SK-N-SH (cell line): ENCODE measurements at regions not wholly inside any gene's neighbourhood (a gene's known extent, or its start where the extent isn't known, plus 50 kb on each side); places are given as distances from the start of the nearest gene placed in this dataset.

Experiments used
- CHD2 ChIP-seq: fragments of 150-350 bp; IDR thresholded peaks from 2 replicates; pipeline ENCODE4 v1.6.1; 2018; ENCODE audit warnings: low read length; ENCODE audit not compliant: partially characterized antibody
- EP300 ChIP-seq, 2 experiments: IDR thresholded peaks; 2 replicates each; pipeline versions ENCODE4 v1.4.0 to v1.6.1; 2012; ENCODE audit warnings: borderline replicate concordance in 1 of 2, low read depth in 1 of 2, low read length in 1 of 2
- EZH2phosphoT487 ChIP-seq: fragments of 200-600 bp; sonication (generic); IDR thresholded peaks from 2 replicates; pipeline ENCODE4 v1.6.1; 2017; ENCODE audit warnings: low read depth, mixed run types, mild to moderate bottlenecking, antibody characterized with exemption, moderate library complexity, borderline replicate concordance
- FOXM1 ChIP-seq: IDR thresholded peaks from 2 replicates; pipeline ENCODE4 v1.4.0; 2012; ENCODE audit warnings: low read depth, mild to moderate bottlenecking
- IRF3 ChIP-seq: fragments of 150-350 bp; IDR thresholded peaks from 2 replicates; pipeline ENCODE4 v1.6.1; 2016; ENCODE audit warnings: mild to moderate bottlenecking, low read depth, low read length
- JUND ChIP-seq: IDR thresholded peaks from 2 replicates; pipeline ENCODE4 v1.4.0; 2012
- POLR2AphosphoS5 ChIP-seq: IDR thresholded peaks from 2 replicates; pipeline ENCODE4 v1.6.1; 2012; ENCODE audit warnings: low read depth, low read length
- SIN3A ChIP-seq: IDR thresholded peaks from 2 replicates; pipeline ENCODE4 v1.6.1; 2012; ENCODE audit warnings: low read depth, mild to moderate bottlenecking, low read length, moderate library complexity, borderline replicate concordance
- SMC3 ChIP-seq: IDR thresholded peaks from 2 replicates; pipeline ENCODE4 v1.6.1; 2012; ENCODE audit warnings: low read depth, low read length, improper control_type of control experiment
- TAF1 ChIP-seq: IDR thresholded peaks from 2 replicates; pipeline ENCODE4 v1.6.1; 2012; ENCODE audit warnings: low read depth, mild to moderate bottlenecking, low read length, moderate library complexity, borderline replicate concordance
- TEAD4 ChIP-seq: IDR thresholded peaks from 2 replicates; pipeline ENCODE4 v1.4.0; 2012; ENCODE audit warnings: mild to moderate bottlenecking, borderline replicate concordance; ENCODE audit not compliant: insufficient read depth
- USF2 ChIP-seq: fragments of 150-350 bp; IDR thresholded peaks from 2 replicates; pipeline ENCODE4 v1.6.1; 2017; ENCODE audit warnings: antibody characterized with exemption, low read length, low read depth, borderline replicate concordance
- TF ChIP-seq, protein P1 (sequence below): fragments of 200-600 bp; sonication (generic); IDR thresholded peaks from 2 replicates; pipeline ENCODE4 v1.6.1; 2017; ENCODE audit warnings: antibody characterized with exemption, mild to moderate bottlenecking, moderate library complexity
- TF ChIP-seq, protein P2 (sequence below): IDR thresholded peaks from 2 replicates; pipeline ENCODE4 v1.4.0; 2012; ENCODE audit warnings: low read depth

- TF ChIP-seq TAF1 (no peak), SMC3 (no peak), EP300 (IDR thresholded peaks at IDR 0.05; ENCODE audit: borderline replicate concordance in 1 of 2, low read depth in 1 of 2, low read length in 1 of 2) (no peak), EZH2phosphoT487 (no peak), POLR2AphosphoS5 (no peak), JUND (no peak), USF2 (no peak), FOXM1 (no peak), CHD2 (no peak), TEAD4 (no peak), IRF3 (no peak), SIN3A (no peak)
- TF ChIP-seq, protein P1, sequence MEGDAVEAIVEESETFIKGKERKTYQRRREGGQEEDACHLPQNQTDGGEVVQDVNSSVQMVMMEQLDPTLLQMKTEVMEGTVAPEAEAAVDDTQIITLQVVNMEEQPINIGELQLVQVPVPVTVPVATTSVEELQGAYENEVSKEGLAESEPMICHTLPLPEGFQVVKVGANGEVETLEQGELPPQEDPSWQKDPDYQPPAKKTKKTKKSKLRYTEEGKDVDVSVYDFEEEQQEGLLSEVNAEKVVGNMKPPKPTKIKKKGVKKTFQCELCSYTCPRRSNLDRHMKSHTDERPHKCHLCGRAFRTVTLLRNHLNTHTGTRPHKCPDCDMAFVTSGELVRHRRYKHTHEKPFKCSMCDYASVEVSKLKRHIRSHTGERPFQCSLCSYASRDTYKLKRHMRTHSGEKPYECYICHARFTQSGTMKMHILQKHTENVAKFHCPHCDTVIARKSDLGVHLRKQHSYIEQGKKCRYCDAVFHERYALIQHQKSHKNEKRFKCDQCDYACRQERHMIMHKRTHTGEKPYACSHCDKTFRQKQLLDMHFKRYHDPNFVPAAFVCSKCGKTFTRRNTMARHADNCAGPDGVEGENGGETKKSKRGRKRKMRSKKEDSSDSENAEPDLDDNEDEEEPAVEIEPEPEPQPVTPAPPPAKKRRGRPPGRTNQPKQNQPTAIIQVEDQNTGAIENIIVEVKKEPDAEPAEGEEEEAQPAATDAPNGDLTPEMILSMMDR, result no peak
- TF ChIP-seq, protein P2, sequence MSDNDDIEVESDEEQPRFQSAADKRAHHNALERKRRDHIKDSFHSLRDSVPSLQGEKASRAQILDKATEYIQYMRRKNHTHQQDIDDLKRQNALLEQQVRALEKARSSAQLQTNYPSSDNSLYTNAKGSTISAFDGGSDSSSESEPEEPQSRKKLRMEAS, result no peak
Observed at GRCh38 chr12:90627180-90627896, 327.6 kb downstream of the CCER1 start.
